ENCODE measurements at regions not wholly inside any gene's neighbourhood (a gene's known extent, or its start where the extent isn't known, plus 50 kb on each side); places are given as distances from the start of the nearest gene placed in this dataset.

GRCh38 chr4:137181293-137181899 lies 350.9 kb downstream of the PCDH18 start:
- TF ChIP-seq CTCF (IDR thresholded peaks at IDR 0.05) (no peak), POLR2A (IDR thresholded peaks at IDR 0.05) (no peak)
